Epithelial cell of esophagus (primary cell): ENCODE measurements at regions not wholly inside any gene's neighbourhood (a gene's known extent, or its start where the extent isn't known, plus 50 kb on each side); places are given as distances from the start of the nearest gene placed in this dataset.

Experiments used
- DNase-seq: peaks from one replicate; pipeline ENCODE4 v3.0.0; 2010; ENCODE audit warnings: low read depth
- H3K4me3 ChIP-seq: 2 replicates; pipeline ENCODE4 v1.5.1; 2011; ENCODE audit warnings: mild to moderate bottlenecking, low read length, control low read depth
- CTCF ChIP-seq: IDR thresholded peaks from 2 replicates; pipeline ENCODE4 v1.5.1; 2011; ENCODE audit warnings: low read depth, mild to moderate bottlenecking, low read length, control low read depth, inconsistent platforms; ENCODE audit not compliant: insufficient read depth; ENCODE audit errors: missing control alignments

- H3K4me3 ChIP-seq: no peak overlapping the region
- no peak for DNase-seq
- TF ChIP-seq CTCF: no peak
Observed at GRCh38 chr2:235334179-235334578, 159.7 kb upstream of the AGAP1 start.

- no peak for DNase-seq
- TF ChIP-seq CTCF: no peak
Observed at GRCh38 chr2:235343156-235343774, 150.6 kb upstream of the AGAP1 start.

GRCh38 chr2:235343869-235344268 lies 150.0 kb upstream of the AGAP1 start:
- no peak for DNase-seq
- TF ChIP-seq CTCF: no peak
- H3K4me3 ChIP-seq: no peak overlapping the region

More at GRCh38 chr2:235343156-235343774, 150.6 kb upstream of the AGAP1 start:
- no peak overlapping the region for H3K4me3 ChIP-seq

GRCh38 chr2:235345745-235346144 lies 148.1 kb upstream of the AGAP1 start:
- no peak for DNase-seq
- no peak for TF ChIP-seq CTCF
- no peak overlapping the region for H3K4me3 ChIP-seq

GRCh38 chr2:235347691-235348090 lies 146.2 kb upstream of the AGAP1 start:
- DNase-seq: peak; percentile 56
- no peak for TF ChIP-seq CTCF
- H3K4me3 ChIP-seq: no peak overlapping the region

GRCh38 chr2:235348329-235348728 lies 145.5 kb upstream of the AGAP1 start:
- H3K4me3 ChIP-seq: no peak overlapping the region
- no peak for DNase-seq
- no peak for TF ChIP-seq CTCF

GRCh38 chr2:235350234-235350633 lies 143.6 kb upstream of the AGAP1 start:
- no peak for TF ChIP-seq CTCF
- no peak for DNase-seq
- no peak overlapping the region for H3K4me3 ChIP-seq
